Activated naive CD8-positive, alpha-beta T cell treated with anti-CD3 and anti-CD28 coated beads, Interleukin-2, amount 50 U/mL, for 24 hours (primary cell): ENCODE measurements at regions not wholly inside any gene's neighbourhood (a gene's known extent, or its start where the extent isn't known, plus 50 kb on each side); places are given as distances from the start of the nearest gene placed in this dataset.
A peak's percentile ranks its signal among the peaks of the same experiment; 100 is the strongest.

Source experiments
- ATAC-seq: fragments of 150-1000 bp; cut with Tn5 transposase; one replicate; pipeline ENCODE4 v1.10.0; 2021
- DNase-seq: peaks from one replicate; pipeline ENCODE4 v3.0.0; 2021
- H3K27ac Mint-ChIP-seq: one replicate; pipeline ENCODE4 v1.8.0; 2021; ENCODE audit warnings: mild to moderate bottlenecking, mixed read lengths
- H3K27me3 Mint-ChIP-seq: one replicate; pipeline ENCODE4 v1.8.0; 2021; ENCODE audit warnings: mixed read lengths
- H3K36me3 Mint-ChIP-seq: one replicate; pipeline ENCODE4 v1.8.0; 2021; ENCODE audit warnings: low read depth, mixed read lengths
- H3K4me1 Mint-ChIP-seq: one replicate; pipeline ENCODE4 v1.8.0; 2021; ENCODE audit warnings: mixed read lengths
- H3K4me3 Mint-ChIP-seq: one replicate; pipeline ENCODE4 v1.8.0; 2021; ENCODE audit warnings: mild to moderate bottlenecking, moderate library complexity, mixed read lengths
- H3K9me3 Mint-ChIP-seq: one replicate; pipeline ENCODE4 v1.8.0; 2021; ENCODE audit warnings: mixed read lengths

GRCh38 chr4:122555216-122555615 is 65.7 kb downstream of the IL21 start:
- DNase-seq (no peak), ATAC-seq (no peak)
- Mint-ChIP-seq H3K27ac (no peak overlapping the region), H3K36me3 (peaks cover 2% of the 10 kb centered on the region), H3K27me3 (peaks cover 9% of the 10 kb centered on the region), H3K4me3 (no peak overlapping the region), H3K9me3 (no peaks in the 10 kb centered on the region), H3K4me1 (peaks cover 31% of the 10 kb centered on the region)

GRCh38 chr4:122553432-122553831 is 67.4 kb downstream of the IL21 start:
- Mint-ChIP-seq H3K27ac (peak overlapping the region; percentile 11), H3K4me3 (no peak overlapping the region), H3K27me3 (peaks cover 5% of the 10 kb centered on the region), H3K9me3 (no peaks in the 10 kb centered on the region), H3K36me3 (no peaks in the 10 kb centered on the region), H3K4me1 (peaks cover 42% of the 10 kb centered on the region)
- DNase-seq, result no peak
- ATAC-seq, result no peak

DNA sequence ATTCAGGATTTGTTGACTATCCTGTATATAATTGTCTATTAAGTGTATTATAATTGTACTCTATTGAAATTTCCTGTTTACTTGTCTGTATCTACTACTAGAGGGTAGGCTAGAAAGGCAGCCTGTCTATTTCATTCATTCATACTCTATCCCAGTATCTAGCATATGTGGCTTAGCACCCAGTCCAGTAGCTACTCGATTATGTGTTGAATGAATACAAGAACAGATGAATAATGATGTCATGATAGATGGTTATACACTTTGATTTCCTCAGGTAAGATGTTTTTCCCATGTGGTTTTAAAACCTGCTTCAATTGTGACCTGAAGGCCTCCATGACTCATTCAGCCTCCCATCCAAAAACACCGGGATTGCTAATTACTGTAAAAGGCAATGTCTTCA is 68.0 kb downstream of the IL21 start:
- Mint-ChIP-seq H3K4me1 (peaks cover 48% of the 10 kb centered on the region), H3K4me3 (no peak overlapping the region), H3K27me3 (peaks cover 5% of the 10 kb centered on the region), H3K36me3 (no peaks in the 10 kb centered on the region), H3K27ac (peak overlapping the region; percentile 11), H3K9me3 (no peaks in the 10 kb centered on the region)
- DNase-seq, result no peak
- ATAC-seq, result peak; percentile 27

DNA sequence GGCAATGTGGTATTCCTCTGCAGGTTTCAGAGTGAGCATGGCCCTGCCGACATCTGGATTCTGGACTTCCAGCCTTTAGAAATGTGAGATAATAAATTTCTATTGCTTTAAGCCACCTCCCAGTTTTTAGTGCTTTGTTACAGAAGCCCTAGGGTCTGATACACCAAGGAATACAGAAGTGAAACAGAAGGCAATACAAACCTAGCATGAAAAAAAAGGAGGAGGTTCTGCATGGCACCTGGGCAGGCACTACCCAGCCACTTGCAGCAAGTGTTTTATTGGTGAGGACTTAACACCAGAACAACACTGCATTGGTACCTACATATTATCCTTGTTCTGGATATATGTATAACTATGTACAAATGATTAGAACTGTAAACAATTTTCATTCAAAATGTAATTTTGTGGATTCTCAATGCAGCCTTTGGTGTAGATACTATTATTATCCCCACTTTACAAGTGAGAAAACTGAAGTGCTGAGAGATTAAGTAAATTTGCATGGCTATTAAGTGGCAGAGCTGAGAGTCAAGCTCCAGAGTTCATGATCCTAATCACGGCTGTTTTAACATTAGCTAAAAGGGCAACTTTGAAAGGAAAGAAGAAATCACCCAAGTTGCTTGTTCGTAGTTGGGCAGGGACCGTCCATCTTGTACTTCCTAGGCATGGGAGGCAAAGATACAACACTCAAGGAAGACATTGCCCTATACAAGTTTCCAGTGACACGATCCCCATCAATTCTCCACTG is 71.8 kb downstream of the IL21 start:
- DNase-seq (no peak), ATAC-seq (no peak)
- H3K9me3 Mint-ChIP-seq, result no peaks in the 10 kb centered on the region
- H3K4me3 Mint-ChIP-seq, result peak overlapping the region; percentile 37
- peaks cover 62% of the 10 kb centered on the region for H3K4me1 Mint-ChIP-seq
- peaks cover 2% of the 10 kb centered on the region for H3K27me3 Mint-ChIP-seq
- H3K36me3 Mint-ChIP-seq, result no peaks in the 10 kb centered on the region
- H3K27ac Mint-ChIP-seq, result peak overlapping the region; percentile 30

DNA sequence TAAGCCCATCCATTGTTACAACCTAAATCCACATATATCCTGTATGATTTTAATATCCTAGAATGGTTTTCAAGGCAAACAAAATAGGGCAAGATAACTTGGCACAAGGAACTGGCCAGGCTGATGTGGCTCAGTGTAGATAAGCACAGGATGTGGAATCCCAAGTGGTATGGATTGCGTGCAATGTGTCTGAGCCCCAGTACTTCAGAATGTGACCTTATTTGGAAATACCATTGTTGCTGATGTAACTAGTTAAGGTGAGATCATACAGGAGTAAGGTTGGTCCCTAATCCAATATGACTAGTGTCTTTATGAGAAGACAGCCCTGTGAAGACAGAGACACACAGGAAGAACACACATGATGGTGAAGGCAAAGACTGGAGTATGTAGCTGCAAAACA is 72.4 kb downstream of the IL21 start:
- DNase-seq (no peak), ATAC-seq (peak; percentile 82)
- Mint-ChIP-seq H3K9me3 (no peaks in the 10 kb centered on the region), H3K36me3 (no peaks in the 10 kb centered on the region), H3K27me3 (peaks cover 2% of the 10 kb centered on the region), H3K4me1 (peaks cover 63% of the 10 kb centered on the region), H3K4me3 (peak overlapping the region; percentile 37), H3K27ac (peak overlapping the region; percentile 30)

- Mint-ChIP-seq H3K36me3 (no peaks in the 10 kb centered on the region), H3K4me1 (peaks cover 79% of the 10 kb centered on the region), H3K9me3 (no peaks in the 10 kb centered on the region), H3K27me3 (peaks cover 2% of the 10 kb centered on the region), H3K27ac (peak overlapping the region; percentile 96), H3K4me3 (peak overlapping the region; percentile 61)
- DNase-seq (no peak), ATAC-seq (peak; percentile 66)
Observed at GRCh38 chr4:122542411-122543236, 78.2 kb downstream of the IL21 start.

GRCh38 chr4:122541996-122542395 is 78.9 kb downstream of the IL21 start:
- Mint-ChIP-seq H3K9me3 (no peaks in the 10 kb centered on the region), H3K27ac (peak overlapping the region; percentile 96), H3K36me3 (no peaks in the 10 kb centered on the region), H3K27me3 (peaks cover 2% of the 10 kb centered on the region), H3K4me3 (peak overlapping the region; percentile 61), H3K4me1 (peaks cover 80% of the 10 kb centered on the region)
- DNase-seq, result no peak
- ATAC-seq, result no peak

- peak overlapping the region; percentile 96 for H3K27ac Mint-ChIP-seq
- H3K4me1 Mint-ChIP-seq, result peaks cover 79% of the 10 kb centered on the region
- DNase-seq (no peak), ATAC-seq (no peak)
- H3K27me3 Mint-ChIP-seq, result no peaks in the 10 kb centered on the region
- H3K9me3 Mint-ChIP-seq, result peaks cover 3% of the 10 kb centered on the region
- peak overlapping the region; percentile 49 for H3K4me3 Mint-ChIP-seq
- H3K36me3 Mint-ChIP-seq, result peaks cover 2% of the 10 kb centered on the region
Observed at GRCh38 chr4:122540838-122541237, 80.0 kb downstream of the IL21 start.

DNA sequence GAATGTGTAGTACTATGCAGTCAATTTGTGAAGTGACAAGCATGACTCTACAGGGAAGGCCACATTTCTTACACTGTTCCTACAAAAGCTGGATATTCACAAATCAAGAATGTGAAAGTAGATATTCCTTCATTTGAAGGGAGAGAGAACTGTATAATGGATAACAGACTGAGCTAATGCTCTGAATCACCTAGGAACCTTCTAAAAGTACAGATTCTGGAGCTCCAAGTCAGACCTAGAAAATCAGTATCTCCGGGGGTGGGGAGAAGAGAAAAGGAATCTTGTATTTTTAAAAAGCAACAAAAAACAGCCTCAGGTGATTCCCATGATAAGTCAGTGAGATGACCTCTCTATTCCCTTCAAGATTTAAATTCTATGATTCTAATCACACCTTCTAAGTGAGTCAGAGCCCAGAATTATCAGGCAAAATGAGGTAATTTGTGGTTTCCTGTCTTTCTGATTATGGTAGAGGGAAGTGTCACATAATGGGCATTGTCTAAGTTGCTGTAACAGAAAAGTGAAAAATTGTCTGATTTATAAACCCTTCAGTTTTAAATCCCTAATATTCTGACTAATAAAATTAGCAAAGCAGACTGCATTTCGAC is 80.9 kb downstream of the IL21 start:
- Mint-ChIP-seq H3K27ac (peak overlapping the region; percentile 96), H3K4me3 (peak overlapping the region; percentile 49), H3K36me3 (peaks cover 2% of the 10 kb centered on the region), H3K4me1 (peaks cover 85% of the 10 kb centered on the region), H3K27me3 (no peaks in the 10 kb centered on the region), H3K9me3 (peaks cover 5% of the 10 kb centered on the region)
- DNase-seq, result no peak
- peak; percentile 68 for ATAC-seq

- peak overlapping the region; percentile 32 for H3K4me3 Mint-ChIP-seq
- DNase-seq (no peak), ATAC-seq (no peak)
- peak overlapping the region; percentile 83 for H3K27ac Mint-ChIP-seq
- peaks cover 9% of the 10 kb centered on the region for H3K9me3 Mint-ChIP-seq
- peaks cover 76% of the 10 kb centered on the region for H3K4me1 Mint-ChIP-seq
- peaks cover 5% of the 10 kb centered on the region for H3K36me3 Mint-ChIP-seq
- H3K27me3 Mint-ChIP-seq, result no peaks in the 10 kb centered on the region
Observed at GRCh38 chr4:122537388-122538135, 81.0 kb upstream of the IL2 start.

DNA sequence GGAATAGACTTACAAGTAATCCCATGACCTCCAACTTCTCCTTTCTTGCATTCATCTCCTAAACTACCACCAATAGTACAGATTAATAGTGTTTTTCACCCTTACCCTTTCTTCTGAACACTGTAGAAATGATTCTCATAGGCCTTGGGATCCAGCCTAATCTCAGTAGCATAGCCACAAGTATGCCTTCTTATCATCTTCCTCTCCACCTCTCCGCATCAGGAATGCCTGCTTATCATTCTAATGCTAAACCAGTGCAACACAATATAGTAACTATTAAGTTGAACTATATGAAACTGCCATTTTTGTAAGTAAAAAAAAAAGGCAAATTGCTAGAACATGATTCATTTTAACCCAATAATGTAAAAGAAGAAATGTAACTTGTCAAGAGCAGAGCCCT is 79.5 kb upstream of the IL2 start:
- ATAC-seq, result no peak
- H3K9me3 Mint-ChIP-seq, result peaks cover 10% of the 10 kb centered on the region
- peak overlapping the region; percentile 53 for H3K27ac Mint-ChIP-seq
- H3K27me3 Mint-ChIP-seq, result no peaks in the 10 kb centered on the region
- H3K4me3 Mint-ChIP-seq, result no peak overlapping the region
- no peak for DNase-seq
- H3K36me3 Mint-ChIP-seq, result peaks cover 5% of the 10 kb centered on the region
- peaks cover 66% of the 10 kb centered on the region for H3K4me1 Mint-ChIP-seq

- ATAC-seq (no peak), DNase-seq (no peak)
- H3K4me1 Mint-ChIP-seq, result peaks cover 56% of the 10 kb centered on the region
- H3K36me3 Mint-ChIP-seq, result peaks cover 5% of the 10 kb centered on the region
- H3K27me3 Mint-ChIP-seq, result no peaks in the 10 kb centered on the region
- no peak overlapping the region for H3K27ac Mint-ChIP-seq
- no peak overlapping the region for H3K4me3 Mint-ChIP-seq
- peaks cover 18% of the 10 kb centered on the region for H3K9me3 Mint-ChIP-seq
Observed at GRCh38 chr4:122534776-122535175, 78.3 kb upstream of the IL2 start.

GRCh38 chr4:122533841-122534240 is 77.3 kb upstream of the IL2 start:
- H3K4me1 Mint-ChIP-seq, result peaks cover 47% of the 10 kb centered on the region
- H3K36me3 Mint-ChIP-seq, result peaks cover 5% of the 10 kb centered on the region
- ATAC-seq, result no peak
- H3K4me3 Mint-ChIP-seq, result no peak overlapping the region
- H3K27ac Mint-ChIP-seq, result no peak overlapping the region
- no peaks in the 10 kb centered on the region for H3K27me3 Mint-ChIP-seq
- no peak for DNase-seq
- peaks cover 18% of the 10 kb centered on the region for H3K9me3 Mint-ChIP-seq

DNA sequence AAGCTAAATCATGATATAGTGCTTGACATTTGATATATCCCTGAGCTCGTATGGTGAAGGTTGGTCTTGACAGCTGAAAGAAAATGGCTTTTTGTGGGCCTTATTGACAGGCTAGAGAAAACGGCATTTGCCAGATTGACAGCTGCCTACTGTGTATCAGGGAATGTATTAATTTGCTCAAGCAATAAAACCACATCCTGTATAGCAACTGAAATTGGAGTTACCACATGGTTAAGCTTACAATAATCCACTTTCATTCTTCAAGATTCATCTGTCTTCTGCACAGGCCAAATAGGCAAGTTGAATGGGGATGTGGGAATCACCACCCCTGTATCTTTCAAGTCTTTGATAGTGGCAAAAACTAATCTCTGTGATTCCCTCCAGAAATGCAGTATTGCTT is 76.2 kb upstream of the IL2 start:
- no peak for DNase-seq
- Mint-ChIP-seq H3K36me3 (peaks cover 5% of the 10 kb centered on the region), H3K27me3 (peaks cover 3% of the 10 kb centered on the region), H3K4me1 (peaks cover 38% of the 10 kb centered on the region), H3K4me3 (no peak overlapping the region), H3K9me3 (peaks cover 18% of the 10 kb centered on the region), H3K27ac (no peak overlapping the region)
- ATAC-seq, result no peak
